ENCODE measurements at regions not wholly inside any gene's neighbourhood (a gene's known extent, or its start where the extent isn't known, plus 50 kb on each side); places are given as distances from the start of the nearest gene placed in this dataset.

- Mint-ChIP-seq H3K4me3 (no peak overlapping the region), H3K9me3 (ENCODE audit: insufficient read depth) (no peaks in the 10 kb centered on the region), H3K27me3 (peaks cover 6% of the 10 kb centered on the region), H3K4me1 (peaks cover 21% of the 10 kb centered on the region), H3K27ac (no peak overlapping the region)
- Histone ChIP-seq H3K4me3 (ENCODE audit: control extremely low read depth in 1 of 5, extremely low read depth in 1 of 5, insufficient read depth in 1 of 5, low read depth in 2 of 5, low read length in 4 of 5) (no peak overlapping the region), H3K9me3 (ENCODE audit: control extremely low read depth in 1 of 3, control insufficient read depth in 2 of 3, insufficient read depth in 1 of 3, low read length in 2 of 3) (peaks cover 0 to 1% (median 0%) of the 10 kb centered on the region in 3 donors), H3K27me3 (replicated peaks in 1 of 4; ENCODE audit: control extremely low read depth in 1 of 4, control insufficient read depth in 3 of 4, insufficient read depth in 4 of 4, low read length in 3 of 4) (no peaks in the 10 kb centered on the region), H2AFZ (ENCODE audit: insufficient read depth, low read depth, low read length, poor library complexity, severe bottlenecking) (no peak overlapping the region), H3K4me2 (replicated peaks; ENCODE audit: low read depth, low read length, poor library complexity, severe bottlenecking) (no peak overlapping the region), H3K4me1 (ENCODE audit: control insufficient read depth in 2 of 2, insufficient read depth in 2 of 2, low read length in 2 of 2) (peaks cover 13 to 14% of the 10 kb centered on the region in 2 donors), H3K79me2 (ENCODE audit: control insufficient read depth, insufficient read depth, low read length) (no peaks in the 10 kb centered on the region), H4K20me1 (ENCODE audit: control insufficient read depth, insufficient read depth, low read length, poor library complexity, severe bottlenecking) (no peaks in the 10 kb centered on the region), H3K36me3 (replicated peaks in 1 of 2; ENCODE audit: control extremely low read depth in 1 of 2, control insufficient read depth in 1 of 2, extremely low read depth in 1 of 2, insufficient read depth in 2 of 2, low read length in 1 of 2) (no peaks in the 10 kb centered on the region), H3K9ac (ENCODE audit: low read length) (no peak overlapping the region), H3K27ac (ENCODE audit: low read length in 2 of 2) (no peak overlapping the region)
- POLR2A ChIA-PET = no interaction called here
- CTCF ChIA-PET = no interaction called here
- TF ChIP-seq CTCF (IDR thresholded peaks at IDR 0.05) (no peak), EZH2 (IDR thresholded peaks at IDR 0.05; ENCODE audit: borderline replicate concordance, insufficient read depth, low read depth, low read length, poor library complexity, severe bottlenecking) (no peak)
- DNase-seq = no peak
- intact Hi-C loops (cut with micrococcal nuclease) = no loop called here
- no peak for ATAC-seq (ENCODE audit: low read depth)
Measured at GRCh38 chr3:187995667-187996066, 158.3 kb upstream of the LPP start.

GRCh38 chr3:187996609-187997008 is 157.3 kb upstream of the LPP start:
- H3K79me2 ChIP-seq (ENCODE audit: control insufficient read depth, insufficient read depth, low read length) = no peaks in the 10 kb centered on the region
- ChIA-PET CTCF (no interaction called here), POLR2A (no interaction called here)
- TF ChIP-seq CTCF (IDR thresholded peaks at IDR 0.05) (no peak), EZH2 (IDR thresholded peaks at IDR 0.05; ENCODE audit: borderline replicate concordance, insufficient read depth, low read depth, low read length, poor library complexity, severe bottlenecking) (no peak)
- no peaks in the 10 kb centered on the region for H3K36me3 ChIP-seq (replicated peaks in 1 of 2; ENCODE audit: control extremely low read depth in 1 of 2, control insufficient read depth in 1 of 2, extremely low read depth in 1 of 2, insufficient read depth in 2 of 2, low read length in 1 of 2)
- WGBS (ENCODE audit: insufficient coverage) = no CpG with 5 or more reads among the region's 2 CpGs
- no peak for ATAC-seq (ENCODE audit: low read depth)
- no peaks in the 10 kb centered on the region for H3K27me3 Mint-ChIP-seq
- H3K9me3 ChIP-seq (ENCODE audit: control extremely low read depth in 1 of 3, control insufficient read depth in 2 of 3, insufficient read depth in 1 of 3, low read length in 2 of 3) = peaks cover 0 to 1% (median 0%) of the 10 kb centered on the region in 3 donors
- H2AFZ ChIP-seq (ENCODE audit: insufficient read depth, low read depth, low read length, poor library complexity, severe bottlenecking) = no peak overlapping the region
- DNase-seq = no peak
- H3K4me2 ChIP-seq (replicated peaks; ENCODE audit: low read depth, low read length, poor library complexity, severe bottlenecking) = no peak overlapping the region
- intact Hi-C loops (cut with micrococcal nuclease) = no loop called here
- peaks cover 29% of the 10 kb centered on the region for H3K4me1 Mint-ChIP-seq
- no peak overlapping the region for H3K4me3 ChIP-seq (ENCODE audit: control extremely low read depth in 1 of 5, extremely low read depth in 1 of 5, insufficient read depth in 1 of 5, low read depth in 2 of 5, low read length in 4 of 5)
- no peak overlapping the region for H3K27ac Mint-ChIP-seq
- no peaks in the 10 kb centered on the region for H3K9me3 Mint-ChIP-seq (ENCODE audit: insufficient read depth)
- no peak overlapping the region for H3K27ac ChIP-seq (ENCODE audit: low read length in 2 of 2)
- peaks cover 13 to 14% of the 10 kb centered on the region in 2 donors for H3K4me1 ChIP-seq (ENCODE audit: control insufficient read depth in 2 of 2, insufficient read depth in 2 of 2, low read length in 2 of 2)
- no peak overlapping the region for H3K9ac ChIP-seq (ENCODE audit: low read length)
- no peak overlapping the region for H3K4me3 Mint-ChIP-seq
- H3K27me3 ChIP-seq (replicated peaks in 1 of 4; ENCODE audit: control extremely low read depth in 1 of 4, control insufficient read depth in 3 of 4, insufficient read depth in 4 of 4, low read length in 3 of 4) = no peaks in the 10 kb centered on the region
- no peaks in the 10 kb centered on the region for H4K20me1 ChIP-seq (ENCODE audit: control insufficient read depth, insufficient read depth, low read length, poor library complexity, severe bottlenecking)

All from B cell (primary cell).